Peyer's patch (tissue), 4 donors: ENCODE measurements at regions not wholly inside any gene's neighbourhood (a gene's known extent, or its start where the extent isn't known, plus 50 kb on each side); places are given as distances from the start of the nearest gene placed in this dataset.

ENCODE experiments used
- DNase-seq, 3 donors: peaks; one replicate each; pipeline ENCODE4 v3.0.0-alpha.2; 2017 to 2019
- H3K27ac ChIP-seq, 4 donors: fragments of 200-600 bp; sonication (generic); one replicate each; pipeline ENCODE4 v1.5.1; 2016 to 2019
- H3K27me3 ChIP-seq, 2 donors: fragments of 200-600 bp; sonication (generic); one replicate each; pipeline ENCODE4 v1.5.1; 2019
- H3K36me3 ChIP-seq, 3 donors: fragments of 200-600 bp; sonication (generic); one replicate each; pipeline ENCODE4 v1.5.1; 2016 to 2019
- H3K4me1 ChIP-seq, 4 donors: fragments of 200-600 bp; sonication (generic); one replicate each; pipeline ENCODE4 v1.5.1; 2016 to 2019
- H3K4me3 ChIP-seq, 4 donors: fragments of 200-600 bp; sonication (generic); 1 replicate in 3 of 4; 2 replicates in 1 of 4; pipeline ENCODE4 v1.5.1; 2016 to 2019; ENCODE audit warnings: mild to moderate bottlenecking in 1 of 4
- H3K9me3 ChIP-seq, 4 donors: fragments of 200-600 bp; sonication (generic); one replicate each; pipeline ENCODE4 v1.5.1; 2016 to 2019; ENCODE audit warnings: mild to moderate bottlenecking in 1 of 4
- CTCF ChIP-seq, 6 experiments: fragments of 450-650 bp in 4 of 6; fragments of 200-600 bp in 2 of 6; sonication (generic) in 1 of 6; IDR thresholded peaks; one replicate each; pipeline ENCODE4 v1.5.1; 2017 to 2019; ENCODE audit warnings: antibody characterized with exemption in 6 of 6, mild to moderate bottlenecking in 3 of 6, moderate library complexity in 1 of 6
- POLR2A ChIP-seq, 2 donors: fragments of 450-650 bp; IDR thresholded peaks; one replicate each; pipeline ENCODE4 v1.5.1; 2017; ENCODE audit warnings: antibody characterized with exemption in 2 of 2, mild to moderate bottlenecking in 2 of 2, moderate library complexity in 2 of 2

- H3K27ac ChIP-seq, result peak overlapping the region in 1 of 4 donors; percentile 4
- DNase-seq, result no peak
- peaks cover 0 to 4% (median 1%) of the 10 kb centered on the region in 4 donors for H3K4me1 ChIP-seq
- TF ChIP-seq POLR2A (IDR thresholded peaks at IDR 0.05) (no peak), CTCF (IDR thresholded peaks at IDR 0.05) (no peak)
- H3K4me3 ChIP-seq, result no peak overlapping the region
- H3K9me3 ChIP-seq, result no peaks in the 10 kb centered on the region
- H3K36me3 ChIP-seq, result no peaks in the 10 kb centered on the region
- no peaks in the 10 kb centered on the region for H3K27me3 ChIP-seq
These were observed 272.8 kb downstream of the RND3 start for GRCh38 chr2:150214626-150215025.

- no peaks in the 10 kb centered on the region for H3K36me3 ChIP-seq
- no peaks in the 10 kb centered on the region for H3K9me3 ChIP-seq
- no peaks in the 10 kb centered on the region for H3K27me3 ChIP-seq
- H3K27ac ChIP-seq, result no peak overlapping the region
- H3K4me1 ChIP-seq, result peaks cover 0 to 4% (median 1%) of the 10 kb centered on the region in 4 donors
- TF ChIP-seq CTCF (IDR thresholded peaks at IDR 0.05) (no peak), POLR2A (IDR thresholded peaks at IDR 0.05) (no peak)
- no peak overlapping the region for H3K4me3 ChIP-seq
- no peak for DNase-seq
These were observed 274.7 kb downstream of the RND3 start for GRCh38 chr2:150212722-150213171.

GRCh38 chr2:150211164-150211631 lies 276.3 kb downstream of the RND3 start:
- H3K36me3 ChIP-seq, result no peaks in the 10 kb centered on the region
- no peaks in the 10 kb centered on the region for H3K27me3 ChIP-seq
- H3K4me3 ChIP-seq, result no peak overlapping the region
- H3K9me3 ChIP-seq, result no peaks in the 10 kb centered on the region
- DNase-seq, result no peak
- peaks cover 0 to 4% (median 1%) of the 10 kb centered on the region in 4 donors for H3K4me1 ChIP-seq
- TF ChIP-seq POLR2A (IDR thresholded peaks at IDR 0.05), result no peak
- TF ChIP-seq CTCF (IDR thresholded peaks at IDR 0.05), result no peak
- no peak overlapping the region for H3K27ac ChIP-seq

GRCh38 chr2:150209746-150210145 lies 277.7 kb downstream of the RND3 start:
- TF ChIP-seq CTCF (IDR thresholded peaks at IDR 0.05) (no peak), POLR2A (IDR thresholded peaks at IDR 0.05) (no peak)
- Histone ChIP-seq H3K27me3 (no peaks in the 10 kb centered on the region), H3K9me3 (no peaks in the 10 kb centered on the region)

GRCh38 chr2:150208689-150209088 lies 278.8 kb downstream of the RND3 start:
- TF ChIP-seq CTCF (IDR thresholded peaks at IDR 0.05) (no peak), POLR2A (IDR thresholded peaks at IDR 0.05) (no peak)
- H3K27ac ChIP-seq, result no peak overlapping the region
- H3K9me3 ChIP-seq, result no peaks in the 10 kb centered on the region

More at GRCh38 chr2:150209746-150210145, 277.7 kb downstream of the RND3 start:
- Histone ChIP-seq H3K27ac (no peak overlapping the region), H3K4me1 (peaks cover 0 to 4% (median 0%) of the 10 kb centered on the region in 4 donors), H3K4me3 (no peak overlapping the region), H3K36me3 (no peaks in the 10 kb centered on the region)
- no peak for DNase-seq

GRCh38 chr2:150207979-150208378 lies 279.5 kb downstream of the RND3 start:
- Histone ChIP-seq H3K4me1 (no peaks in the 10 kb centered on the region), H3K27ac (no peak overlapping the region), H3K9me3 (no peaks in the 10 kb centered on the region), H3K36me3 (no peaks in the 10 kb centered on the region), H3K27me3 (no peaks in the 10 kb centered on the region), H3K4me3 (no peak overlapping the region)
- DNase-seq, result no peak
- no peak for TF ChIP-seq POLR2A (IDR thresholded peaks at IDR 0.05)

More at GRCh38 chr2:150208689-150209088, 278.8 kb downstream of the RND3 start:
- Histone ChIP-seq H3K4me3 (no peak overlapping the region), H3K4me1 (no peaks in the 10 kb centered on the region), H3K27me3 (no peaks in the 10 kb centered on the region), H3K36me3 (no peaks in the 10 kb centered on the region)
- no peak for DNase-seq
